Frontal cortex (tissue), 3 donors: ENCODE measurements at regions not wholly inside any gene's neighbourhood (a gene's known extent, or its start where the extent isn't known, plus 50 kb on each side); places are given as distances from the start of the nearest gene placed in this dataset.

ENCODE experiments used
- DNase-seq, 2 donors: peaks; one replicate each; pipeline ENCODE4 v3.0.0; 2012; ENCODE audit warnings: low spot score in 2 of 2
- FAIRE-seq: peaks from 2 replicates; lab custom pipeline; 2012; peaks lifted over from hg19 to GRCh38; lab: Jason Lieb, UNC
- donor health status: control.
- donor health status: control.
- donor health status: control.

GRCh38 chr20:57032847-57033246 is 233.6 kb downstream of the BMP7 start:
- DNase-seq: no peak

GRCh38 chr20:57034001-57034400 is 232.4 kb downstream of the BMP7 start:
- DNase-seq (no peak), FAIRE-seq (no peak)

More at GRCh38 chr20:57032847-57033246, 233.6 kb downstream of the BMP7 start:
- FAIRE-seq: no peak

- FAIRE-seq (no peak), DNase-seq (no peak)
Measured at GRCh38 chr20:57037689-57038088, 228.8 kb downstream of the BMP7 start.

GRCh38 chr20:57038608-57039440 is 227.6 kb downstream of the BMP7 start:
- FAIRE-seq: no peak

GRCh38 chr20:57040466-57040865 is 226.0 kb downstream of the BMP7 start:
- FAIRE-seq (no peak), DNase-seq (no peak)

More at GRCh38 chr20:57038608-57039440, 227.6 kb downstream of the BMP7 start:
- DNase-seq: no peak

- no peak for FAIRE-seq
- DNase-seq: no peak
Measured at GRCh38 chr20:57040924-57041323, 225.5 kb downstream of the BMP7 start.

- no peak for FAIRE-seq
- DNase-seq: no peak
Measured at GRCh38 chr20:57043091-57043490, 223.3 kb downstream of the BMP7 start.

GRCh38 chr20:57043669-57044268 is 222.7 kb downstream of the BMP7 start:
- FAIRE-seq (no peak), DNase-seq (no peak)

GRCh38 chr20:57047281-57048026 is 219.0 kb downstream of the BMP7 start:
- DNase-seq: no peak
- FAIRE-seq: no peak

- DNase-seq (peak in 1 of 2 donors; percentile 26), FAIRE-seq (no peak)
Measured at GRCh38 chr20:57048027-57048869, 218.2 kb downstream of the BMP7 start.

GRCh38 chr20:57049296-57049695 is 217.1 kb downstream of the BMP7 start:
- FAIRE-seq (no peak), DNase-seq (no peak)

- FAIRE-seq (no peak), DNase-seq (no peak)
Measured at GRCh38 chr20:57051096-57051495, 215.3 kb downstream of the BMP7 start.

GRCh38 chr20:57053067-57053466 is 213.4 kb downstream of the BMP7 start:
- FAIRE-seq (no peak), DNase-seq (no peak)

GRCh38 chr20:57053793-57054552 is 212.5 kb downstream of the BMP7 start:
- FAIRE-seq: no peak
- no peak for DNase-seq

GRCh38 chr20:57055345-57055744 is 211.1 kb downstream of the BMP7 start:
- DNase-seq: no peak
- no peak for FAIRE-seq

- DNase-seq (no peak), FAIRE-seq (no peak)
Measured at GRCh38 chr20:57056651-57057050, 209.8 kb downstream of the BMP7 start.

- no peak for DNase-seq
- no peak for FAIRE-seq
Measured at GRCh38 chr20:57059055-57059596, 207.3 kb downstream of the BMP7 start.

GRCh38 chr20:57060407-57061050 is 205.9 kb downstream of the BMP7 start:
- DNase-seq: no peak
- FAIRE-seq: no peak
